GM19463 (cell line): ENCODE measurements at regions not wholly inside any gene's neighbourhood (a gene's known extent, or its start where the extent isn't known, plus 50 kb on each side); places are given as distances from the start of the nearest gene placed in this dataset.

Source experiments
- ATAC-seq: cut with Tn5 transposase; IDR thresholded peaks from one replicate; pipeline ENCODE4 v1.9.1; 2021; ENCODE audit warnings: mild to moderate bottlenecking, moderate library complexity; ENCODE audit not compliant: unreplicated experiment

GRCh38 chr2:42962508-42962953 is 170.1 kb upstream of the HAAO start:
- no peak for ATAC-seq

DNA sequence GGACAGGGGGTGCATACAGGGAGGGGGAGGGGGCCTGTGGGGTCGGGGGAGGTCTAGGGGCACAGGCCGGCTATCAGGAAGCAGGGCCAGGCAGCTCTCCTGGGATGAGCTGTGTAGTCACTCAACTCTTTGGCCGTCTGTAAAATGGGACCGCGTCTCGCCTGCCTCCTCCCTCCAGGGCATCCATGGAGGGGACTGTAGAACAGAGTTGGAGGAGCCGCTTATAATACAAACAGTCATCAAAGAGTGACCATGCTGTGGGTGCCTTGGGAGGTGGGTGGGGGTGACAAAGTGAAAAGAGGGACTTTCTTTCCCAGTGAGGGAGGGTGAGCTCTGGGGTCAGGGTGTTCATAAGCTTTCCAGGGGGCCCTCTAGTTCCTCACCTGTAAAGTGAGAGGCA is 169.6 kb upstream of the HAAO start:
- no peak for ATAC-seq

GRCh38 chr2:42961385-42961811 is 169.0 kb upstream of the HAAO start:
- ATAC-seq = no peak

- no peak for ATAC-seq
These were observed 168.4 kb upstream of the HAAO start for GRCh38 chr2:42960842-42961180.

- ATAC-seq = no peak
These were observed 167.8 kb upstream of the HAAO start for GRCh38 chr2:42960002-42960841.

DNA sequence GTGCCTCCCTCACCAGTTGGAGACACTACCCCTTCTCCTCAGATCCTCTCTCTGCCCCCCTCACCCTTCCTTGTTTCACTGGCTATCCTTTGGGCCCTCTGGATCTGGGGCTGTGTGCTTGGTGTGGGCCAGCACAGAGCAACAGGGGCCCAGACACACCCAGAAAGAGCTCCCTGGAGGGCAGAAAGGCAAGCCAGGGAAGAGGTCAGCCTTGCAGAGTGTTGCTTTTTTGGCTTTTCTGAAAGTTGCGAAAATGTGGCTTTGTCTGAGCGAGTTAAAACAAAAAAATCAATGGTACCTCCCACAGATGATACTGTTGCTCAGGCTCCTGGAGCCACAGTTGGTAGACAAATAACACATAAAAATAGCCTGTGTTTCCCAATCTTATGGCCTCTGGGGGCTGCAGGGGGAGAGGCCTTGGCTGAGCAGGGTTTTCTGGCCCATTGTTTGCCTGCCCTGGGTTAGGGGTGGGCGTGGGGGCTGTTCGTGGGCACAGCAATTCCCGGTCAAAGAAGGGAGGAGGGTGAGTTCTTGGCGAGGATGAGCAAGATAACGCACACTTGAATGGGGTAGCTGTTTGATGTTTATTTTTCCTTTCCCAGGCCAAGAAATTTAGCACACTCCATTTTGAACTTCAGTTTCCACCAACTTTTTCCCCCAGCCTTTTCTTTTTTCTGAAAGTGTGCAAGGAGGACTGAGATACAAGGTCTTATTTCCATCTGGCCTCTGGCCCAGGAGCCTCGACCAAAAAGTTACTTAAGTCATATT is 167.0 kb upstream of the HAAO start:
- ATAC-seq = no peak

DNA sequence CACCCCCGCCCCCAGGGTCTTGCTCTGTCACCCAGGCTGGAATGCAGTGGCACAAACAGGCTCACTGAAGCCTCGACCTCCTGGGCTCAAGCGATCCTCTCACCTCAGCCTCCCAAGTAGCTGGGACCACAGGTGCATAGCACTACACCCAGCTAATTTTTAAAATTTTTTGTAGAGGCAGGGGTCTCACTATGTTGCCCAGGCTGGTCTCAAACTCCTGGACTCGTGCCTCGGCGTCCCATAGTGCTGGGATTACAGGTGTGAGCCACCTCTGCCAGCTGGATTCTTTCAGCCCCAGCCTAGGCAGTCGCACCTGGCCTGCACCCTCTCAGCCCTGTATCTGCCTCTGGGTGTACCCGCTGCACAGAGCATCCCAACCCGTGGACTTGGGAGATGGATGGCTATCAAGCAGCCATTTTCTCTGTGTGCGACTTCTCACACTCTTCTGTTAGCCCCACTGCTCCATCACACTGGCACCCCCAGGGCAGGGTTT is 166.4 kb upstream of the HAAO start:
- no peak for ATAC-seq

GRCh38 chr2:42957861-42958301 is 165.5 kb upstream of the HAAO start:
- ATAC-seq = no peak

DNA sequence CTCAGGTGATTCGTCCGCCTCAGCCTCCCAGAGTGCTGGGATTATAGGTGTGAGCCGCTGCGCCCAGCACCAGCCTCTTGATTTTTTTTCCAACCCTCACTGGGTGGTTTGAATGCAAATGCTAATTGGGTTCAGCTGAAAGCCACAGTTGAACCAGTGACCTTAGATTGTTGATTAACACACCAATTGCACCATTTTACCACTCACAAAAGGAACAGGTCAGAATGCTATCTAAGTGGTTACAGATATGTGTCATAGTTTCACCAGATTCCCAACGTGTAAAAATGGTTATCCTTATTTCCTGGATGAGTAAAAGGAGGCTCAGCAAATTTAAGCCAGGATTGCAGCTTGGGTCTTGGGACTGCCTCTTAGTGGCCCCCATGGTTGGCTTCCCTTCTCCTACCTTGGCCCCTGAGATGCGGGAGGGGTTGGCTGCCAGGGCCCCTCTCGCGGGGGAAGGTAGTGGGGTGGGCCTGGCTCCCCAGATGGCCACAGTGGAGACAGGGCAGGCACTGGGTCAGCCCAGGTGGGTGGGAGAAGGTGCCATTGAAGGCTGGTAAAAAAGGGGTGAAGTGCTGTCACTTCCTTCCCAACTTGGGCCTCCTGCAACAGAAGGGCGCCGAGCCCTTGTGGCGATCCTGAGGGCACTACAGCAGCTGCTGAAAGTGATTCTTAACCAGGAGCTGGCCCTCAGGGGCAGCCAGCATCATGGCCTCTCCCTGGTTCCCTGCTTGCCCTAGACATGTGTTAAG is 164.9 kb upstream of the HAAO start:
- ATAC-seq = peak; percentile 69

DNA sequence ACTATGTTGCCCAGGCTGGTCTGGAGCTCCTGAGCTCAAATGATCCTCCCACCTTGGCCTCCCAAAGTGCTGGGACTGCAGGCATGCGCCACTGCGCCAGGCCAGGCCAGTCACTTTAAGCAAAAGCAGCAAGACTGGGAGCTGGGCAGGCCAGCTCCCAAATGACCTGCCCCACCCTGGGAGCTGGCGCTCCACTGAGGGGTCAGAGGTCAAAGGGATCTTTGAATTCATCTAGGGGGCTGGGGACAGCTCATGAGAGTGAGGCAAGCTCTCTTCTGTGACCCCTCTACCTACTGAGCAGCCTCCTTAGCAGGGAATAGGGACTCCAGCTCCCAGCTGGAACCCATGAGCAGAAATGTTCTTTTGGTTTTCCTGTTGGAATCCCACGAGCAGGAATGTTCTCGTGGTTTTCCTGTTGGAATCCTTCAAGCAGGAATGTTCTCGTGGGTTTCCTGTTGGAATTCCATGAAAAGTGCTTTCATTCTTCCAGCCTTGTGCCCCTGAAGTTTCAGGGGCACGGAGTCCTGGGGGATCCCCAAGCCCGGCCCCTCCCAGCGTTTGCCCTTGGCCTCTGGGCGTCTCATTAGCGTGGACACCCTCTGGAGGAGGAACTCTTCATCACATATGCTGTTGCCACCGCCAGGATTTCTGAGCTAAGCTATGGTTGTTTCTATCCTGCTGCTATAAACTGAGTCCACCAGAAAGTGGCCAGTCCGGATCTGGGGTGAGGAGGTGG is 162.0 kb upstream of the HAAO start:
- ATAC-seq = no peak

GRCh38 chr2:42953216-42953615 is 160.8 kb upstream of the HAAO start:
- ATAC-seq = no peak

DNA sequence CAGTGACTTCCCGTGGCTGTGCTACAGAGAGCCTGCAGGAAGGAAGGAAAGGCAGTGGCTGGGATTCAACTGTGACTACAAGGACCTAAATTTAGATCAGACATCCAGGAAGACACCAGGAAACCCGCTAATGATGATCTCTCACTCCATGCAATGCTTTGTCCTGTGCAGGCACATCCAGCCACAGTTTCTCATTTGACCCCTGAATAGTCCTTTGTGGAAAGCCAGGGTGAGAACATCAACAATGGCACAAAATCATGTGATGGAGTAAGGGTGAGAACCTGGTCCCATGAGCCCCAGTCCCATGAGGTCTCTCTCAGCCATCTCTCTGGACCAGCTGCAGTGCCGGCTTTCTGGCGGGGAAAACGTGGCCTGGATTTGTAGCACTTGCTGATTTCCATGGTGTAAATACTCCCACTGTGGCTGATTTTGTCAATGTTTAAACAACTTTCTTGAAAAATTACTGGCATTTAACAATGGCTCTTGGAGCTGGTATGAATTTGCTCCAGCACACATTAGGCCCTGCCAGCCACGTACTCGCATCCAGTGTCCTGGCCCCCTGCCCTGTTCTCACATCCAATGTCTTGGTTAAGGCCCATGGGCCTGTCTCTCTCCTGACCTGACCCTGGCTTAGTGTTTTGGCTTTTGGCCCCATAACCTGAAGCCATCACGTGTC is 159.0 kb upstream of the HAAO start:
- ATAC-seq = no peak

GRCh38 chr2:42949125-42949524 is 156.7 kb upstream of the HAAO start:
- no peak for ATAC-seq

GRCh38 chr2:42947809-42948600 is 155.6 kb upstream of the HAAO start:
- ATAC-seq = no peak

DNA sequence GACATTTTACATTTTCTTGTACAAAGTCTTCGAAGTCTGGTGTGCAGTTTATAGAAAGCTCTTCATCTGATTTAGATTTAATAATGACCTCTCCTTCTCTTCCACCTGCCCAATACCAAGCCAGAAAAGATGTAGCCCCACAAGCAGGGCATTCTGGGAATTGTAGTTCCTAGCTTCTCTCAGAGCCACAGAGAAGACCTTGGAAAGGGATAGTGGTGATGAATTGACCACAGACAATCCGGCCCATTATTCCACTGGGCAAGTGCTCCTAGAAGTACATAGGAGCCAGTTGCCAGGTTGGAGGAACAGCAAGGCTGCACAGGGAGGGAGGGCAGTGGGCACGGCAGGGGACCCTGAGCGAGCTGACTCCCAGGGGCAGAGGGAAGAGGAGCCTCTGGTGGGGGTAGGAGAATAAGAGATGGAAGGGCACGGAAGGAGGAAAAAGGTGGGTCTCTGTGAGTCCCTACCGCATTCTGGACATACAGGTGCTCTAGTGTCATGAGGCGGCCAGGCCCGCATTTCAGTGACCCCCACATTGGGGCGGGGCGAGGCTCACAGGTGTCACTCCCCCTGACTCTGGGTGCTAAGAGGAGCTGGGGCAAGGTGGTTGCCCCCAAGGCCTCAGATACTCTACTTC is 152.5 kb upstream of the HAAO start:
- no peak for ATAC-seq

DNA sequence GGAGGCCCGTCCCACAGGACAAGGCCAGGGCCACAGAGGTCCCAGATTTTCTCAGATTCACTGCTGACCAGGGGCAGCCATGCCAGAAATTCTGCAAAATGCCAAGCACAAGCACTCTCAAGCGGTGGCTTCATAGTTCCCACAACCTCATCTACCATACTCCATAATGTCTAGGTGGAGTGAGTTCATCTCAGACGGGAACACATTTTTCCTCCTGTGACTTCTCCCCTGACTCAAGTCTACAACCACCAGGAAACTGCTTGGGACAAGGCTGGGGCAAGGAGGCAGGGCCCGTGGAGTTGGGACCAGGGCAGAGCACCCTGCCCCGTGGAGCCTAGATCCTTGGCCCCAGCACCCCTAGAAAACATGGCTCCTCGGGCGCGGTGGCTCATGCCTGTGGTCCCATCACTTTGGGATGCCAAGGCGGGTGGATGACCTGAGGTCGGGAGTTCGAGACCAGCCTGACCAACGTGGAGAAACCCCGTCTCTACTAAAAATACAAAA is 150.7 kb upstream of the HAAO start:
- ATAC-seq = no peak

GRCh38 chr2:42942214-42942989 is 150.0 kb upstream of the HAAO start:
- ATAC-seq = no peak
